IPS-18c (cell line): ENCODE measurements at regions not wholly inside any gene's neighbourhood (a gene's known extent, or its start where the extent isn't known, plus 50 kb on each side); places are given as distances from the start of the nearest gene placed in this dataset.

Source experiments
- H3K4me3 ChIP-seq: 2 replicates; pipeline ENCODE4 v1.7.0; 2013; ENCODE audit warnings: low read depth, mild to moderate bottlenecking, low read length, moderate library complexity; ENCODE audit not compliant: insufficient read depth
- H3K9me3 ChIP-seq: one replicate; pipeline ENCODE4 v1.6.1; 2013; ENCODE audit warnings: mild to moderate bottlenecking, low read length, moderate library complexity; ENCODE audit not compliant: control insufficient read depth, insufficient read depth

DNA sequence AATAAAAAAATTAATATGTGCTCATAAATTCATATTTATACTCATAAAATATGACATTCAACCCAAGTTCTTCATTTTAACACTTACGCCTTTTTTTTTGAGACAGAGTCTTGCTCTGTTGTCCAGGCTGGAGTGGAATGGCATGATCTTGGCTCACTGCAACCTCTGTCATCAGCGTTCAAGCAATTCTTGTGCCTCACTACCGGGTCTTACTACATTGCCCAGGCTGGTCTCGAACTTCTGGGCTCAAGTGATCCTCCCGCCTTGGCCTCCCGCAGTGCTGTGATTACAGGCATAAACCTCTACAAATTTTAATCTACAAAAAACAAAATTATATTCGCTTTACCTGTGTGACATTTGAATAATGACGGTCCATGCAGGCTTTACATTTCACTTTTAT is 74.1 kb upstream of the SNRPN start:
- Histone ChIP-seq H3K4me3 (no peak overlapping the region), H3K9me3 (peaks cover 3% of the 10 kb centered on the region)

DNA sequence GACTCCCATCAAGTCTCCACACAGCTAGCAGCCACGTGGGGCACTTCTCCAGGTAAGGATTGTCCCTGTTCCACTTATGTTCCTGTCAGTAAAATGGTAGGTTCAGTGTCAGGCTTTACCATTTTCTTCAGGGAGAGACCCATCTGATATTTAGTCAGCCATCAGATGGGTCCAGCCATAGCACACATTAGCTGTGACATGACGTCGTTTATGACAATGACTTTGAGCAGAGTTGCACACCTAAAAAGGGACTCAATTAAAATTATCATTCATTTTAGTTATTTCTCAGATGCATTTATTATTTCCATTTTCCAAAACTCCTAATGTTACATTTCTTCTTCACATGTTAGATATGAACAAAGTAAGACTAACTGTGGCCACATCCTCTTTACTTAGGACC is 68.2 kb upstream of the SNRPN start:
- Histone ChIP-seq H3K9me3 (peaks cover 3% of the 10 kb centered on the region), H3K4me3 (no peak overlapping the region)

DNA sequence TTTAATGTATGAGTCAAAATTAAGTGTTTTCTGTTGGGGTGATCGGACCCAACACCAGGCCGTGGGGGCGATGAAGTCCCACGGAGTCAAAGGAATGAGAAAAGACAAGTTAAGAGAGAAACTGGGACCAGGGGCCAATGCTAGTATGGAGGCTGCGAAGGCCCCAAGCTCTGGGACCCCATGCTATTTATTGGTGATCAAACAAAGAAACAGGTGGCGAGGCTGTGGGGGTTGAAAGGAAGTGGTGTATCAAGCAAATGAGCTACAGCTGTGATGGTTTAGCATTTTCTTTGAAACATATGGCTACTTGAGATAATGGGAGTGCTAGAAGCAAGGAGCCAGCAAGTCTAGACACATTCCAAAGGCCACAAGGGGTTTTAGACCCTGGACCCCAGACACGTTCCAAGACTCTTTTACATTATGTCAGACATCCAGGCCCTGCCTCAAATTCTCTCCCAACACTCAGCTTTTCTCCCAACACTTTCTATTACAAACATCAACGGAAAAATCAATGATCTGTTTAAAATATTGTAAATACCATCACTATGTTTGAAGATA is 56.0 kb upstream of the SNRPN start:
- Histone ChIP-seq H3K9me3 (peaks cover 12% of the 10 kb centered on the region), H3K4me3 (no peak overlapping the region)

- Histone ChIP-seq H3K4me3 (no peak overlapping the region), H3K9me3 (peaks cover 12% of the 10 kb centered on the region)
Measured at GRCh38 chr15:24899367-24899766, 55.4 kb upstream of the SNRPN start.

DNA sequence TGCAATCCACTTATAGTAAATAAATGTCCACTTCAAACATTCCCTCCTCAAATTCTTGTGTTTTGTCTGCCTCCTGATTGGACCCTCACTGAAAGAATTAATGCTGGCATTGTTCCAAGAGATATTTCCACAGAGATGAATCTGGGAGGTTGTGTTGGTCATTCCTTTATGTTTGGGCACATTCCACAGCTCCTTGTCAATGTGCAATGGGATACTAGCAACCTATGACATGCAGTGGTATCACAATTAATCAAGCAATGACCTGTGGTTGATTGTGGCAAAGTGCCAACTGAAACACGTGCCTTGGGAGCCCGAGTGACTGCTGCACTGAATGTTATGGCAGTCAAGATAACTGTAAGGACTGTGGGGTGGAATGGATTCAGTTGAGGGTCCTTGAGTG is 55.0 kb upstream of the SNRPN start:
- Histone ChIP-seq H3K4me3 (no peak overlapping the region), H3K9me3 (peaks cover 14% of the 10 kb centered on the region)

DNA sequence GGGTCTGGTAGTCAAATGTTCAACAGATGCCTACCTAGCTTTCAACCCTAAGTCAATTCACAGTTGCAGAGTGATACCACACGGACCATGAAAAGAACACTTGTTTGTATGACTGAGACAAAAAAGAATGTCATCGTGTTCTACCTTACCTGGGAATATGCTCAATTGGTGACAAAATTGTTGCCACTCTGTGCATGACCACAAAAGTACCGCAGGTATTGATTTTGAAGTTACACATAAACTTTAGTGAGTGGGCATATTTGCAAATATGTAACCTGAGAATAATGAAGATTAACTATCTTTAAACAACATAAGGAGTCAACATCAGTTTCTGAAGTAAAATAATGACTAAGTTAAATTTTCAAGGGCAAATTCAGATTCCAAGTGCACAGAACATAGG is 53.4 kb upstream of the SNRPN start:
- H3K9me3 ChIP-seq: peaks cover 12% of the 10 kb centered on the region
- no peak overlapping the region for H3K4me3 ChIP-seq
